Neural progenitor cell (in vitro differentiated cells): ENCODE measurements at regions not wholly inside any gene's neighbourhood (a gene's known extent, or its start where the extent isn't known, plus 50 kb on each side); places are given as distances from the start of the nearest gene placed in this dataset.

Experiments used
- DNase-seq: peaks from one replicate; pipeline ENCODE4 v3.0.0-alpha.2; 2016; ENCODE audit warnings: low spot score
- H2AFZ ChIP-seq: fragments of 200-600 bp; sonication (generic); replicated peaks from 2 replicates; pipeline ENCODE4 v1.6.1; 2016; ENCODE audit warnings: antibody characterized with exemption
- H3F3A ChIP-seq: fragments of 200-600 bp; sonication (generic); 2 replicates; pipeline ENCODE4 v1.6.1; 2016; ENCODE audit warnings: antibody characterized with exemption, low read depth
- H3K27ac ChIP-seq: fragments of 200-600 bp; sonication (generic); 2 replicates; pipeline ENCODE4 v1.5.1; 2016; ENCODE audit warnings: mild to moderate bottlenecking
- H3K27me3 ChIP-seq: fragments of 200-600 bp; sonication (generic); 2 replicates; pipeline ENCODE4 v1.6.1; 2016; ENCODE audit warnings: mild to moderate bottlenecking, moderate library complexity
- H3K36me3 ChIP-seq: fragments of 200-600 bp; sonication (generic); 2 replicates; pipeline ENCODE4 v1.5.1; 2016
- H3K4me1 ChIP-seq: fragments of 200-600 bp; sonication (generic); 2 replicates; pipeline ENCODE4 v1.6.1; 2016; ENCODE audit warnings: mixed run types
- H3K4me2 ChIP-seq: fragments of 200-600 bp; sonication (generic); 2 replicates; pipeline ENCODE4 v1.6.1; 2016
- H3K4me3 ChIP-seq: fragments of 200-600 bp; sonication (generic); 2 replicates; pipeline ENCODE4 v1.5.1; 2016
- H3K79me2 ChIP-seq: fragments of 200-600 bp; sonication (generic); 2 replicates; pipeline ENCODE4 v1.6.1; 2016; ENCODE audit warnings: low read depth
- H3K9ac ChIP-seq: fragments of 200-600 bp; sonication (generic); 2 replicates; pipeline ENCODE4 v1.6.1; 2016
- H3K9me3 ChIP-seq: fragments of 200-600 bp; sonication (generic); 2 replicates; pipeline ENCODE4 v1.5.1; 2016; ENCODE audit warnings: low read depth
- H4K20me1 ChIP-seq: fragments of 200-600 bp; sonication (generic); 2 replicates; pipeline ENCODE4 v1.6.1; 2016; ENCODE audit warnings: low read depth
- H3K27ac Mint-ChIP-seq: 3 replicates; pipeline ENCODE4 v1.8.0; 2021; ENCODE audit warnings: mixed read lengths
- H3K27me3 Mint-ChIP-seq: 2 replicates; pipeline ENCODE4 v1.8.0; 2022; ENCODE audit warnings: low read depth, mild to moderate bottlenecking, inconsistent platforms, moderate library complexity, mixed read lengths; ENCODE audit not compliant: insufficient read depth
- H3K36me3 Mint-ChIP-seq: 3 replicates; pipeline ENCODE4 v1.8.0; 2021; ENCODE audit warnings: mixed read lengths
- H3K4me1 Mint-ChIP-seq: 3 replicates; pipeline ENCODE4 v1.8.0; 2021; ENCODE audit warnings: mixed read lengths
- H3K4me3 Mint-ChIP-seq: 3 replicates; pipeline ENCODE4 v1.8.0; 2021; ENCODE audit warnings: mild to moderate bottlenecking, moderate library complexity, mixed read lengths
- H3K9me3 Mint-ChIP-seq: 3 replicates; pipeline ENCODE4 v1.8.0; 2020; ENCODE audit warnings: mixed read lengths
- CTCF ChIP-seq: fragments of 200-600 bp; sonication (generic); IDR thresholded peaks from 2 replicates; pipeline ENCODE4 v1.5.1; 2017; ENCODE audit warnings: antibody characterized with exemption, mild to moderate bottlenecking
- EZH2 ChIP-seq: fragments of 200-600 bp; sonication (generic); IDR thresholded peaks from 2 replicates; pipeline ENCODE4 v1.6.1; 2017; ENCODE audit warnings: antibody characterized with exemption, mild to moderate bottlenecking, moderate library complexity
- EZH2phosphoT487 ChIP-seq: fragments of 200-600 bp; sonication (generic); IDR thresholded peaks from 2 replicates; pipeline ENCODE4 v1.6.1; 2017; ENCODE audit warnings: antibody characterized with exemption

DNA sequence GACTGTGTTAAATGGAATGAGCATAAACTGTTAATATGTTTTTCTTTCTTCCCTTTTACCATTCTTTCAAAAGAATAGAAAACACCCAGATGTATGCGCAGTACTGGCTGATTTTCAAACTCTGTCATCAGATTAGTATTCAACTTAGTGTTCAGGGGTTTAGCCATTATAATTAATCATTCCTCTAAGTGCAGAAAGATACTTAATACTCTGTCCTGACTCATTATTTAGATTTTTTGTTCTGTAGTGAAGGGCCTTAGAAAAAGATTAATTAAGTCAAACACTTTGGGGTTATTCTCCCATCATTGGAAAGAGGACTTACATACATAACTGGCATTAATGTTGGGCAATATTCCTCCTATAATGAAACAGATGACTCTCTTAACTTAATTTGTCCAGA is 1316.7 kb upstream of the SLC10A2 start:
- Histone ChIP-seq H3K79me2 (no peaks in the 10 kb centered on the region), H3K36me3 (no peaks in the 10 kb centered on the region), H3K9ac (no peak overlapping the region), H3K4me3 (no peak overlapping the region), H4K20me1 (no peaks in the 10 kb centered on the region), H3K4me1 (no peaks in the 10 kb centered on the region), H3K27me3 (no peaks in the 10 kb centered on the region), H3K4me2 (no peak overlapping the region), H2AFZ (no peak overlapping the region), H3F3A (no peaks in the 10 kb centered on the region), H3K9me3 (no peaks in the 10 kb centered on the region), H3K27ac (no peak overlapping the region)
- TF ChIP-seq EZH2 (no peak), CTCF (no peak), EZH2phosphoT487 (no peak)
- no peaks in the 10 kb centered on the region for H3K36me3 Mint-ChIP-seq
- H3K27me3 Mint-ChIP-seq = peaks cover 4% of the 10 kb centered on the region
- H3K9me3 Mint-ChIP-seq = peaks cover 12% of the 10 kb centered on the region
- DNase-seq = no peak
- no peak overlapping the region for H3K4me3 Mint-ChIP-seq
- H3K4me1 Mint-ChIP-seq = no peaks in the 10 kb centered on the region
- no peak overlapping the region for H3K27ac Mint-ChIP-seq

DNA sequence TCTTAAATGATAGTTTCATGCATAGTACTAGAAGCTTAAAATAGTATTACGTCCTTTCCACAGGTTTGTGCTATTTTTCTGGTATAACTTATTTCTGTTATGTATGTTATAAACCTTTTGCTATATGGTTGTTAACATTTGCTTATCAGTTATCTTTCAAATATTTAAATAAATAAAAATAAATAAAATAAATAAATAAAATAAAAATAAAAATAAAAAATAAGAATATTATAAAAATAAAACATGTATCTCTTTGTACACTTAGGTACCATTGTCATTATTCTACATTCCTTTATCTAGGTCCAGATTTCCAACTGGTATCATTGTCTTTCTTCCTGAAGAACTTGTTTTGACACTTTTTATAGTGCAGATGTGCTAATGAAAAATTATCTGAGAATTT is 1310.4 kb upstream of the SLC10A2 start:
- no peak overlapping the region for H3K27ac Mint-ChIP-seq
- Histone ChIP-seq H3K27ac (no peak overlapping the region), H2AFZ (no peak overlapping the region), H3K4me2 (no peak overlapping the region), H3K9ac (no peak overlapping the region), H3K79me2 (no peaks in the 10 kb centered on the region), H3K36me3 (no peaks in the 10 kb centered on the region), H3K27me3 (no peaks in the 10 kb centered on the region), H3F3A (no peaks in the 10 kb centered on the region), H3K4me1 (no peaks in the 10 kb centered on the region), H4K20me1 (no peaks in the 10 kb centered on the region), H3K4me3 (no peak overlapping the region), H3K9me3 (no peaks in the 10 kb centered on the region)
- peaks cover 8% of the 10 kb centered on the region for H3K9me3 Mint-ChIP-seq
- H3K36me3 Mint-ChIP-seq = no peaks in the 10 kb centered on the region
- peaks cover 7% of the 10 kb centered on the region for H3K4me1 Mint-ChIP-seq
- H3K4me3 Mint-ChIP-seq = no peak overlapping the region
- H3K27me3 Mint-ChIP-seq = peaks cover 7% of the 10 kb centered on the region
- DNase-seq = no peak
- no peak for TF ChIP-seq CTCF
- no peak for TF ChIP-seq EZH2

- Mint-ChIP-seq H3K9me3 (peaks cover 8% of the 10 kb centered on the region), H3K27ac (no peak overlapping the region), H3K4me3 (no peak overlapping the region), H3K27me3 (peaks cover 3% of the 10 kb centered on the region), H3K36me3 (no peaks in the 10 kb centered on the region), H3K4me1 (peaks cover 7% of the 10 kb centered on the region)
- no peak for DNase-seq
- Histone ChIP-seq H3K9ac (no peak overlapping the region), H3K4me3 (no peak overlapping the region), H3K27me3 (no peaks in the 10 kb centered on the region), H3K9me3 (no peaks in the 10 kb centered on the region), H3K27ac (no peak overlapping the region), H3K36me3 (no peaks in the 10 kb centered on the region), H4K20me1 (no peaks in the 10 kb centered on the region), H3K79me2 (no peaks in the 10 kb centered on the region), H3F3A (no peaks in the 10 kb centered on the region), H3K4me1 (no peaks in the 10 kb centered on the region), H3K4me2 (no peak overlapping the region), H2AFZ (no peak overlapping the region)
- TF ChIP-seq EZH2phosphoT487 (no peak), CTCF (no peak), EZH2 (no peak)
Observed at GRCh38 chr13:104375614-104376013, 1309.4 kb upstream of the SLC10A2 start.
